ENCODE measurements at regions not wholly inside any gene's neighbourhood (a gene's known extent, or its start where the extent isn't known, plus 50 kb on each side); places are given as distances from the start of the nearest gene placed in this dataset.

DNA sequence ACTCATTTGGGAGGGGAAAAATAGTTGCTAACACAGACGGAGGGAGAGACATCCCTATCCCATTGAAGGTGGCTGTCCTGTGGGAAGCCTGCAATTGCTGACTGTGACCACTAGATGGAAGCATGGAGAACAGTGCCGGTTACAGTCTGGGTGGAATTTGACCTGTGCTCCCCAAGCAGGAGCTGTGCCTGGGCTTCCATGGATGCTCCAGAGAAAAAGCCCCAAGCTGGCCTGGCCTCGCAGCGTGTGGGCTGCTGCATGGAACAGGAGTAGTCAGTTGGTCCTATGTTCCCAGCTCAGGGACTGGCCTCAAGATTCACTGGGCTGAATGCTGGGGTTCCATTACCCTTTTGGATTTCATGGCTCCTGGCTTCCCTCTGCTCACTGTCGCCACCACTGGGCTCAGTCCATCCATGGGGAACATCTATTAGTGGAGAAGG, 116.3 kb upstream of the CHD6 start (continued):
- TF ChIP-seq ZNF407 (CRISPR knock-in tag; IDR thresholded peaks at IDR 0.05; ENCODE audit: not compliant biosample characterization) (no peak), GATAD2A (CRISPR knock-in tag; IDR thresholded peaks at IDR 0.05) (peak; percentile 39; the same call in 1 of the 2 replicates), GZF1 (CRISPR knock-in tag; IDR thresholded peaks at IDR 0.05) (no peak), ZNF17 (CRISPR knock-in tag; IDR thresholded peaks at IDR 0.05) (no peak), ZNF225 (CRISPR knock-in tag; IDR thresholded peaks at IDR 0.05) (peak; percentile 72; the same call in 1 of the 2 replicates), ZNF501 (CRISPR knock-in tag; IDR thresholded peaks at IDR 0.05) (peak; percentile 52), ZMYM3 (CRISPR knock-in tag; IDR thresholded peaks at IDR 0.05) (peak; percentile 51; the same call in 1 of the 2 replicates), THAP7 (CRISPR knock-in tag; IDR thresholded peaks at IDR 0.05) (peak; percentile 58; the same call in 1 of the 2 replicates), GTF3A (CRISPR knock-in tag; conservative IDR thresholded peaks at IDR 0.05) (no peak), ZNF737 (CRISPR knock-in tag; IDR thresholded peaks at IDR 0.05; ENCODE audit: borderline replicate concordance) (no peak)
- TF ChIP-seq, protein P1, sequence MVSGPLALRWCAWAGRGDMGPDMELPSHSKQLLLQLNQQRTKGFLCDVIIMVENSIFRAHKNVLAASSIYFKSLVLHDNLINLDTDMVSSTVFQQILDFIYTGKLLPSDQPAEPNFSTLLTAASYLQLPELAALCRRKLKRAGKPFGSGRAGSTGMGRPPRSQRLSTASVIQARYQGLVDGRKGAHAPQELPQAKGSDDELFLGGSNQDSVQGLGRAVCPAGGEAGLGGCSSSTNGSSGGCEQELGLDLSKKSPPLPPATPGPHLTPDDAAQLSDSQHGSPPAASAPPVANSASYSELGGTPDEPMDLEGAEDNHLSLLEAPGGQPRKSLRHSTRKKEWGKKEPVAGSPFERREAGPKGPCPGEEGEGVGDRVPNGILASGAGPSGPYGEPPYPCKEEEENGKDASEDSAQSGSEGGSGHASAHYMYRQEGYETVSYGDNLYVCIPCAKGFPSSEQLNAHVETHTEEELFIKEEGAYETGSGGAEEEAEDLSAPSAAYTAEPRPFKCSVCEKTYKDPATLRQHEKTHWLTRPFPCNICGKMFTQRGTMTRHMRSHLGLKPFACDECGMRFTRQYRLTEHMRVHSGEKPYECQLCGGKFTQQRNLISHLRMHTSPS (CRISPR knock-in tag; IDR thresholded peaks at IDR 0.05; ENCODE audit: low read depth) = no peak
- TF ChIP-seq, protein P2, sequence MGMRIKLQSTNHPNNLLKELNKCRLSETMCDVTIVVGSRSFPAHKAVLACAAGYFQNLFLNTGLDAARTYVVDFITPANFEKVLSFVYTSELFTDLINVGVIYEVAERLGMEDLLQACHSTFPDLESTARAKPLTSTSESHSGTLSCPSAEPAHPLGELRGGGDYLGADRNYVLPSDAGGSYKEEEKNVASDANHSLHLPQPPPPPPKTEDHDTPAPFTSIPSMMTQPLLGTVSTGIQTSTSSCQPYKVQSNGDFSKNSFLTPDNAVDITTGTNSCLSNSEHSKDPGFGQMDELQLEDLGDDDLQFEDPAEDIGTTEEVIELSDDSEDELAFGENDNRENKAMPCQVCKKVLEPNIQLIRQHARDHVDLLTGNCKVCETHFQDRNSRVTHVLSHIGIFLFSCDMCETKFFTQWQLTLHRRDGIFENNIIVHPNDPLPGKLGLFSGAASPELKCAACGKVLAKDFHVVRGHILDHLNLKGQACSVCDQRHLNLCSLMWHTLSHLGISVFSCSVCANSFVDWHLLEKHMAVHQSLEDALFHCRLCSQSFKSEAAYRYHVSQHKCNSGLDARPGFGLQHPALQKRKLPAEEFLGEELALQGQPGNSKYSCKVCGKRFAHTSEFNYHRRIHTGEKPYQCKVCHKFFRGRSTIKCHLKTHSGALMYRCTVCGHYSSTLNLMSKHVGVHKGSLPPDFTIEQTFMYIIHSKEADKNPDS (CRISPR knock-in tag; IDR thresholded peaks at IDR 0.05) = no peak
- TF ChIP-seq, protein P3, sequence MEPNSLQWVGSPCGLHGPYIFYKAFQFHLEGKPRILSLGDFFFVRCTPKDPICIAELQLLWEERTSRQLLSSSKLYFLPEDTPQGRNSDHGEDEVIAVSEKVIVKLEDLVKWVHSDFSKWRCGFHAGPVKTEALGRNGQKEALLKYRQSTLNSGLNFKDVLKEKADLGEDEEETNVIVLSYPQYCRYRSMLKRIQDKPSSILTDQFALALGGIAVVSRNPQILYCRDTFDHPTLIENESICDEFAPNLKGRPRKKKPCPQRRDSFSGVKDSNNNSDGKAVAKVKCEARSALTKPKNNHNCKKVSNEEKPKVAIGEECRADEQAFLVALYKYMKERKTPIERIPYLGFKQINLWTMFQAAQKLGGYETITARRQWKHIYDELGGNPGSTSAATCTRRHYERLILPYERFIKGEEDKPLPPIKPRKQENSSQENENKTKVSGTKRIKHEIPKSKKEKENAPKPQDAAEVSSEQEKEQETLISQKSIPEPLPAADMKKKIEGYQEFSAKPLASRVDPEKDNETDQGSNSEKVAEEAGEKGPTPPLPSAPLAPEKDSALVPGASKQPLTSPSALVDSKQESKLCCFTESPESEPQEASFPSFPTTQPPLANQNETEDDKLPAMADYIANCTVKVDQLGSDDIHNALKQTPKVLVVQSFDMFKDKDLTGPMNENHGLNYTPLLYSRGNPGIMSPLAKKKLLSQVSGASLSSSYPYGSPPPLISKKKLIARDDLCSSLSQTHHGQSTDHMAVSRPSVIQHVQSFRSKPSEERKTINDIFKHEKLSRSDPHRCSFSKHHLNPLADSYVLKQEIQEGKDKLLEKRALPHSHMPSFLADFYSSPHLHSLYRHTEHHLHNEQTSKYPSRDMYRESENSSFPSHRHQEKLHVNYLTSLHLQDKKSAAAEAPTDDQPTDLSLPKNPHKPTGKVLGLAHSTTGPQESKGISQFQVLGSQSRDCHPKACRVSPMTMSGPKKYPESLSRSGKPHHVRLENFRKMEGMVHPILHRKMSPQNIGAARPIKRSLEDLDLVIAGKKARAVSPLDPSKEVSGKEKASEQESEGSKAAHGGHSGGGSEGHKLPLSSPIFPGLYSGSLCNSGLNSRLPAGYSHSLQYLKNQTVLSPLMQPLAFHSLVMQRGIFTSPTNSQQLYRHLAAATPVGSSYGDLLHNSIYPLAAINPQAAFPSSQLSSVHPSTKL (CRISPR knock-in tag; IDR thresholded peaks at IDR 0.05) = peak; percentile 46; the same call in 1 of the 2 replicates
